HL-60 (cell line): ENCODE measurements at regions not wholly inside any gene's neighbourhood (a gene's known extent, or its start where the extent isn't known, plus 50 kb on each side); places are given as distances from the start of the nearest gene placed in this dataset.

Source experiments
- DNase-seq, 2 experiments: peaks; one replicate each; pipeline ENCODE4 v3.0.0-alpha.2; 2010 to 2020; ENCODE audit warnings: low read depth in 1 of 2, low spot score in 1 of 2
- H3K27ac ChIP-seq: fragments of 250-450 bp; sonication (Bioruptor Pico); replicated peaks from 2 replicates; pipeline ENCODE4 v1.5.1; 2020; ENCODE audit warnings: mild to moderate bottlenecking, moderate library complexity
- H3K27me3 ChIP-seq: fragments of 250-450 bp; sonication (Bioruptor Pico); 2 replicates; pipeline ENCODE4 v1.5.1; 2021; ENCODE audit warnings: mild to moderate bottlenecking, moderate library complexity; ENCODE audit not compliant: insufficient read depth, poor library complexity, severe bottlenecking
- H3K4me3 ChIP-seq: replicated peaks from 2 replicates; pipeline ENCODE4 v1.5.1; 2011; ENCODE audit warnings: mild to moderate bottlenecking, control low read depth, low read length; ENCODE audit not compliant: insufficient read depth
- GABPA ChIP-seq: IDR thresholded peaks from 2 replicates; pipeline ENCODE4 v1.6.1; 2012; ENCODE audit warnings: low read depth
- POLR2AphosphoS5 ChIP-seq: IDR thresholded peaks from 2 replicates; pipeline ENCODE4 v1.6.1; 2012; ENCODE audit warnings: low read depth
- SPI1 ChIP-seq: IDR thresholded peaks from 2 replicates; pipeline ENCODE4 v1.6.1; 2012; ENCODE audit warnings: low read depth, mild to moderate bottlenecking, borderline replicate concordance
- TF ChIP-seq, protein P1 (sequence below): IDR thresholded peaks from 2 replicates; pipeline ENCODE4 v1.6.1; 2012; ENCODE audit warnings: low read depth; ENCODE audit not compliant: insufficient replicate concordance
- TF ChIP-seq, protein P2 (sequence below): IDR thresholded peaks from one replicate; pipeline ENCODE4 v1.5.1; 2011; ENCODE audit warnings: low read length, control low read depth, inconsistent platforms; ENCODE audit not compliant: insufficient read depth

DNA sequence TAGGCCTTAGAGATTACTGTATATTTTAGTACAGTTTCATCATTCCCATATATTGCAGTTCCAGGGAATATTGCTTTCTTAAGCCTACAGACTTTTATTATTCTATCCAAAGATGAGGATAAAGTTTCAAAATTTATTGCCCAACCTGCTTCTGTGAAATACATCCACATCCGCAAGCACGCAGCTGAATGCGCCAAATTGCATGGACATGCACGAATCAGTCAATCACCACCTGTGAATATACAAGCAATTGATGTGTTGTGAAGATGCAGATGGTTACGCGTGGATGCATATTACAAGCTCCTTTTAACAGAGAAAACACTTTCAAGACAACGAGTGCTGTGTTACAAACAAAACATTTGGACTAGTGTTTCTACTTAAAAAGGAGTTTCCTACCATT, 577.8 kb upstream of the PLXNA2 start:
- DNase-seq, result no peak
- TF ChIP-seq SPI1 (no peak), POLR2AphosphoS5 (no peak)
- TF ChIP-seq, protein P1, sequence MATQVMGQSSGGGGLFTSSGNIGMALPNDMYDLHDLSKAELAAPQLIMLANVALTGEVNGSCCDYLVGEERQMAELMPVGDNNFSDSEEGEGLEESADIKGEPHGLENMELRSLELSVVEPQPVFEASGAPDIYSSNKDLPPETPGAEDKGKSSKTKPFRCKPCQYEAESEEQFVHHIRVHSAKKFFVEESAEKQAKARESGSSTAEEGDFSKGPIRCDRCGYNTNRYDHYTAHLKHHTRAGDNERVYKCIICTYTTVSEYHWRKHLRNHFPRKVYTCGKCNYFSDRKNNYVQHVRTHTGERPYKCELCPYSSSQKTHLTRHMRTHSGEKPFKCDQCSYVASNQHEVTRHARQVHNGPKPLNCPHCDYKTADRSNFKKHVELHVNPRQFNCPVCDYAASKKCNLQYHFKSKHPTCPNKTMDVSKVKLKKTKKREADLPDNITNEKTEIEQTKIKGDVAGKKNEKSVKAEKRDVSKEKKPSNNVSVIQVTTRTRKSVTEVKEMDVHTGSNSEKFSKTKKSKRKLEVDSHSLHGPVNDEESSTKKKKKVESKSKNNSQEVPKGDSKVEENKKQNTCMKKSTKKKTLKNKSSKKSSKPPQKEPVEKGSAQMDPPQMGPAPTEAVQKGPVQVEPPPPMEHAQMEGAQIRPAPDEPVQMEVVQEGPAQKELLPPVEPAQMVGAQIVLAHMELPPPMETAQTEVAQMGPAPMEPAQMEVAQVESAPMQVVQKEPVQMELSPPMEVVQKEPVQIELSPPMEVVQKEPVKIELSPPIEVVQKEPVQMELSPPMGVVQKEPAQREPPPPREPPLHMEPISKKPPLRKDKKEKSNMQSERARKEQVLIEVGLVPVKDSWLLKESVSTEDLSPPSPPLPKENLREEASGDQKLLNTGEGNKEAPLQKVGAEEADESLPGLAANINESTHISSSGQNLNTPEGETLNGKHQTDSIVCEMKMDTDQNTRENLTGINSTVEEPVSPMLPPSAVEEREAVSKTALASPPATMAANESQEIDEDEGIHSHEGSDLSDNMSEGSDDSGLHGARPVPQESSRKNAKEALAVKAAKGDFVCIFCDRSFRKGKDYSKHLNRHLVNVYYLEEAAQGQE, result no peak

DNA sequence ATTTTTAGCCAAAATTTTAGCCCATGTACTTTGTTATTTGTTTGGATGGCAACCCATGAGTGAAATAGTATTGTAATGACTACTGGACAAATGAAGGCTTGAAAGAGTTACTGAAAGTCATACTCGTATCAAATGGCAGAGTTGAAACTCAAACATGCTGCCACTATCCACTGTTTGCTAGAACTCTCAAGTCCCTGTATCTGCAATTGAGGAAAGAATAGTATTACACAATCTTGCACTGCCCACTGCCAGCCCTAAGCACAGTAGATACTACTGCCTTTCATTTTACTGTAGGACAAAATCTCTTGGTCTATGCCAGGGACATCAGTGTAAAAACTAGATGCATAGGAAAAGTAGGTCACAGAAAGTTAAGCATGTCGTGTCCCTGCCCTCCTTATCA, 581.1 kb upstream of the PLXNA2 start:
- no peak overlapping the region for H3K27ac ChIP-seq
- peaks cover 2% of the 10 kb centered on the region for H3K27me3 ChIP-seq
- no peak for DNase-seq
- TF ChIP-seq POLR2AphosphoS5 (no peak), GABPA (no peak), SPI1 (no peak)
- TF ChIP-seq, protein P2, sequence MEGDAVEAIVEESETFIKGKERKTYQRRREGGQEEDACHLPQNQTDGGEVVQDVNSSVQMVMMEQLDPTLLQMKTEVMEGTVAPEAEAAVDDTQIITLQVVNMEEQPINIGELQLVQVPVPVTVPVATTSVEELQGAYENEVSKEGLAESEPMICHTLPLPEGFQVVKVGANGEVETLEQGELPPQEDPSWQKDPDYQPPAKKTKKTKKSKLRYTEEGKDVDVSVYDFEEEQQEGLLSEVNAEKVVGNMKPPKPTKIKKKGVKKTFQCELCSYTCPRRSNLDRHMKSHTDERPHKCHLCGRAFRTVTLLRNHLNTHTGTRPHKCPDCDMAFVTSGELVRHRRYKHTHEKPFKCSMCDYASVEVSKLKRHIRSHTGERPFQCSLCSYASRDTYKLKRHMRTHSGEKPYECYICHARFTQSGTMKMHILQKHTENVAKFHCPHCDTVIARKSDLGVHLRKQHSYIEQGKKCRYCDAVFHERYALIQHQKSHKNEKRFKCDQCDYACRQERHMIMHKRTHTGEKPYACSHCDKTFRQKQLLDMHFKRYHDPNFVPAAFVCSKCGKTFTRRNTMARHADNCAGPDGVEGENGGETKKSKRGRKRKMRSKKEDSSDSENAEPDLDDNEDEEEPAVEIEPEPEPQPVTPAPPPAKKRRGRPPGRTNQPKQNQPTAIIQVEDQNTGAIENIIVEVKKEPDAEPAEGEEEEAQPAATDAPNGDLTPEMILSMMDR, result no peak
- TF ChIP-seq, protein P1, result no peak
- H3K4me3 ChIP-seq, result no peak overlapping the region

More for the DNA sequence above, 577.8 kb upstream of the PLXNA2 start:
- no peak overlapping the region for H3K27ac ChIP-seq
- no peaks in the 10 kb centered on the region for H3K27me3 ChIP-seq
- no peak overlapping the region for H3K4me3 ChIP-seq

DNA sequence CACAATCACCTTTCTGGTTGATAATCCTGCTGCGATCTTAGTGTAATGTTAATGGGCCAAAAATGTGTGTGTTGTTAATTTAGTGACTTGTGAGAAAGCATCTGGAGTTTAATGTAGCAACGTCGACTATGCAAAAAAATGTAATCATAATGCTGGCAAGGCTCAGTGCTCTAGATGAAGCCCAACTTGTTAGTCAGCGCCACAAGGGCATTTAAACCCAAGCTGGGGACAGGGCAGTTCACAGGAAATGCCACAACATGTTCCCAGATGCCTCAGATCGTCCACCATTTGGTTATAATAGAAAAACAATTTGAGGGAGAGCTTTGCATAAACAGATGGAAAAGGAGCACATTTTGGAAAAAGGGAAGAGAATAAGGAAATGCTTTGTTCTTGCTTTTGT, 585.4 kb upstream of the PLXNA2 start:
- Histone ChIP-seq H3K4me3 (no peak overlapping the region), H3K27me3 (peaks cover 2% of the 10 kb centered on the region), H3K27ac (no peak overlapping the region)
- no peak for TF ChIP-seq POLR2AphosphoS5
- TF ChIP-seq, protein P1, result no peak
- no peak for TF ChIP-seq SPI1
- TF ChIP-seq GABPA, result no peak
- TF ChIP-seq, protein P2, result no peak
- no peak for DNase-seq
